Activated CD4-positive, alpha-beta T cell treated with anti-CD3 and anti-CD28 coated beads, Interleukin-2, amount 10 ng/mL, durations not matched to agents 24 days and 14 days (primary cell): ENCODE measurements at regions not wholly inside any gene's neighbourhood (a gene's known extent, or its start where the extent isn't known, plus 50 kb on each side); places are given as distances from the start of the nearest gene placed in this dataset.
A peak's percentile ranks its signal among the peaks of the same experiment; 100 is the strongest.

Experiments
- DNase-seq: peaks from one replicate; pipeline ENCODE4 v3.0.0; 2022
- H3K27ac Mint-ChIP-seq: one replicate; pipeline ENCODE4 v1.8.0; 2022; ENCODE audit warnings: mild to moderate bottlenecking, mixed read lengths
- H3K27me3 Mint-ChIP-seq: one replicate; pipeline ENCODE4 v1.8.0; 2022; ENCODE audit warnings: mixed read lengths
- H3K36me3 Mint-ChIP-seq: one replicate; pipeline ENCODE4 v1.8.0; 2022; ENCODE audit warnings: low read depth, mild to moderate bottlenecking, mixed read lengths
- H3K4me1 Mint-ChIP-seq: one replicate; pipeline ENCODE4 v1.8.0; 2021; ENCODE audit warnings: mixed read lengths
- H3K4me3 Mint-ChIP-seq: one replicate; pipeline ENCODE4 v1.8.0; 2022; ENCODE audit warnings: mild to moderate bottlenecking, moderate library complexity, mixed read lengths
- H3K9me3 Mint-ChIP-seq: one replicate; pipeline ENCODE4 v1.8.0; 2021; ENCODE audit warnings: mixed read lengths
- intact Hi-C: fragments of 100-400 bp; cut with micrococcal nuclease; formaldehyde crosslinking; loops from one replicate; pipeline ENCODE4 v1.15.1; 2023

- Mint-ChIP-seq H3K27ac (no peak overlapping the region), H3K4me3 (no peak overlapping the region), H3K4me1 (peaks cover 11% of the 10 kb centered on the region), H3K27me3 (no peaks in the 10 kb centered on the region), H3K36me3 (no peaks in the 10 kb centered on the region), H3K9me3 (no peaks in the 10 kb centered on the region)
- intact Hi-C loops: no loop called here
- no peak for DNase-seq
These were observed 161.6 kb upstream of the ALKAL2 start for GRCh38 chr2:449246-450067.

- no peaks in the 10 kb centered on the region for H3K36me3 Mint-ChIP-seq
- no peak overlapping the region for H3K27ac Mint-ChIP-seq
- intact Hi-C loops: no loop called here
- peaks cover 11% of the 10 kb centered on the region for H3K4me1 Mint-ChIP-seq
- no peak for DNase-seq
- no peak overlapping the region for H3K4me3 Mint-ChIP-seq
- H3K27me3 Mint-ChIP-seq: no peaks in the 10 kb centered on the region
- H3K9me3 Mint-ChIP-seq: no peaks in the 10 kb centered on the region
These were observed 160.2 kb upstream of the ALKAL2 start for GRCh38 chr2:447902-448665.

- no peaks in the 10 kb centered on the region for H3K36me3 Mint-ChIP-seq
- H3K27me3 Mint-ChIP-seq: no peaks in the 10 kb centered on the region
- H3K9me3 Mint-ChIP-seq: no peaks in the 10 kb centered on the region
- no peak overlapping the region for H3K4me3 Mint-ChIP-seq
- intact Hi-C loops: no loop called here
- no peak overlapping the region for H3K27ac Mint-ChIP-seq
- no peak for DNase-seq
- H3K4me1 Mint-ChIP-seq: peaks cover 11% of the 10 kb centered on the region
These were observed 159.2 kb upstream of the ALKAL2 start for GRCh38 chr2:446963-447530.

GRCh38 chr2:446303-446874, 158.5 kb upstream of the ALKAL2 start:
- peaks cover 11% of the 10 kb centered on the region for H3K4me1 Mint-ChIP-seq
- no peak overlapping the region for H3K27ac Mint-ChIP-seq
- no peaks in the 10 kb centered on the region for H3K9me3 Mint-ChIP-seq
- DNase-seq: no peak
- intact Hi-C loops: no loop called here
- H3K4me3 Mint-ChIP-seq: no peak overlapping the region
- H3K36me3 Mint-ChIP-seq: no peaks in the 10 kb centered on the region
- no peaks in the 10 kb centered on the region for H3K27me3 Mint-ChIP-seq

- H3K4me1 Mint-ChIP-seq: peaks cover 11% of the 10 kb centered on the region
- no peaks in the 10 kb centered on the region for H3K27me3 Mint-ChIP-seq
- intact Hi-C loops: no loop called here
- H3K36me3 Mint-ChIP-seq: no peaks in the 10 kb centered on the region
- peak overlapping the region; percentile 64 for H3K4me3 Mint-ChIP-seq
- DNase-seq: no peak
- no peaks in the 10 kb centered on the region for H3K9me3 Mint-ChIP-seq
- H3K27ac Mint-ChIP-seq: peak overlapping the region; percentile 13
These were observed 158.0 kb upstream of the ALKAL2 start for GRCh38 chr2:445896-446295.

- Mint-ChIP-seq H3K4me1 (peaks cover 11% of the 10 kb centered on the region), H3K27me3 (no peaks in the 10 kb centered on the region), H3K9me3 (no peaks in the 10 kb centered on the region), H3K36me3 (no peaks in the 10 kb centered on the region), H3K27ac (peak overlapping the region; percentile 41), H3K4me3 (peak overlapping the region; percentile 64)
- intact Hi-C loops: no loop called here
- DNase-seq: peak; percentile 81
These were observed 157.3 kb upstream of the ALKAL2 start for GRCh38 chr2:444937-445884.

GRCh38 chr2:443741-444140, 155.8 kb upstream of the ALKAL2 start:
- peaks cover 11% of the 10 kb centered on the region for H3K4me1 Mint-ChIP-seq
- no peak for DNase-seq
- H3K4me3 Mint-ChIP-seq: no peak overlapping the region
- H3K27ac Mint-ChIP-seq: no peak overlapping the region
- H3K27me3 Mint-ChIP-seq: no peaks in the 10 kb centered on the region
- intact Hi-C loops: no loop called here
- H3K36me3 Mint-ChIP-seq: no peaks in the 10 kb centered on the region
- H3K9me3 Mint-ChIP-seq: no peaks in the 10 kb centered on the region

GRCh38 chr2:443216-443615, 155.3 kb upstream of the ALKAL2 start:
- Mint-ChIP-seq H3K9me3 (no peaks in the 10 kb centered on the region), H3K36me3 (no peaks in the 10 kb centered on the region)

GRCh38 chr2:441258-442022, 153.5 kb upstream of the ALKAL2 start:
- intact Hi-C loops: no loop called here
- Mint-ChIP-seq H3K4me1 (peaks cover 24% of the 10 kb centered on the region), H3K27me3 (no peaks in the 10 kb centered on the region), H3K36me3 (no peaks in the 10 kb centered on the region), H3K4me3 (no peak overlapping the region), H3K27ac (no peak overlapping the region), H3K9me3 (no peaks in the 10 kb centered on the region)
- no peak for DNase-seq

More at GRCh38 chr2:443216-443615, 155.3 kb upstream of the ALKAL2 start:
- H3K27me3 Mint-ChIP-seq: no peaks in the 10 kb centered on the region
- H3K4me1 Mint-ChIP-seq: peaks cover 15% of the 10 kb centered on the region
- H3K4me3 Mint-ChIP-seq: no peak overlapping the region
- no peak overlapping the region for H3K27ac Mint-ChIP-seq
- no peak for DNase-seq
- intact Hi-C loops: no loop called here

GRCh38 chr2:440403-440740, 152.5 kb upstream of the ALKAL2 start:
- Mint-ChIP-seq H3K9me3 (no peaks in the 10 kb centered on the region), H3K27me3 (no peaks in the 10 kb centered on the region), H3K4me3 (no peak overlapping the region), H3K27ac (no peak overlapping the region), H3K4me1 (peaks cover 21% of the 10 kb centered on the region), H3K36me3 (no peaks in the 10 kb centered on the region)
- no peak for DNase-seq
- intact Hi-C loops: no loop called here

- DNase-seq: no peak
- Mint-ChIP-seq H3K36me3 (no peaks in the 10 kb centered on the region), H3K27ac (no peak overlapping the region), H3K27me3 (no peaks in the 10 kb centered on the region), H3K4me3 (no peak overlapping the region), H3K9me3 (no peaks in the 10 kb centered on the region), H3K4me1 (peaks cover 17% of the 10 kb centered on the region)
- intact Hi-C loops: no loop called here
These were observed 151.9 kb upstream of the ALKAL2 start for GRCh38 chr2:439556-440402.

- Mint-ChIP-seq H3K9me3 (no peaks in the 10 kb centered on the region), H3K36me3 (no peaks in the 10 kb centered on the region), H3K4me1 (peaks cover 20% of the 10 kb centered on the region), H3K4me3 (no peak overlapping the region), H3K27ac (no peak overlapping the region), H3K27me3 (peaks cover 3% of the 10 kb centered on the region)
- intact Hi-C loops: no loop called here
- DNase-seq: no peak
These were observed 151.2 kb upstream of the ALKAL2 start for GRCh38 chr2:439077-439476.
